GM12873 (cell line): ENCODE measurements at regions not wholly inside any gene's neighbourhood (a gene's known extent, or its start where the extent isn't known, plus 50 kb on each side); places are given as distances from the start of the nearest gene placed in this dataset.

Experiments used
- CTCF ChIP-seq: IDR thresholded peaks from 2 replicates; pipeline ENCODE4 v1.5.1; 2012; ENCODE audit warnings: low read depth, mild to moderate bottlenecking, moderate library complexity, low read length, control low read depth; ENCODE audit not compliant: insufficient read depth; ENCODE audit errors: missing control alignments

GRCh38 chr2:210997373-210997772, 441.0 kb downstream of the CPS1 start:
- TF ChIP-seq CTCF: no peak

- no peak for TF ChIP-seq CTCF
These were observed 441.9 kb downstream of the CPS1 start for GRCh38 chr2:210998334-210998733.

- TF ChIP-seq CTCF: no peak
These were observed 458.0 kb downstream of the CPS1 start for GRCh38 chr2:211014376-211014775.

- TF ChIP-seq CTCF: no peak
These were observed 458.5 kb downstream of the CPS1 start for GRCh38 chr2:211014906-211015305.

GRCh38 chr2:211026109-211026508, 469.7 kb downstream of the CPS1 start:
- TF ChIP-seq CTCF: no peak

- TF ChIP-seq CTCF: no peak
These were observed 471.6 kb downstream of the CPS1 start for GRCh38 chr2:211027976-211028375.

- no peak for TF ChIP-seq CTCF
These were observed 477.4 kb downstream of the CPS1 start for GRCh38 chr2:211033765-211034164.

GRCh38 chr2:211035548-211036185, 479.3 kb downstream of the CPS1 start:
- peak; percentile 64 for TF ChIP-seq CTCF
